Smooth muscle cell of the brain vasculature (primary cell): ENCODE measurements at regions not wholly inside any gene's neighbourhood (a gene's known extent, or its start where the extent isn't known, plus 50 kb on each side); places are given as distances from the start of the nearest gene placed in this dataset.

ENCODE experiments used
- DNase-seq: peaks from one replicate; pipeline ENCODE4 v3.0.0-alpha.2; 2012; ENCODE audit warnings: low read depth, low spot score

DNA sequence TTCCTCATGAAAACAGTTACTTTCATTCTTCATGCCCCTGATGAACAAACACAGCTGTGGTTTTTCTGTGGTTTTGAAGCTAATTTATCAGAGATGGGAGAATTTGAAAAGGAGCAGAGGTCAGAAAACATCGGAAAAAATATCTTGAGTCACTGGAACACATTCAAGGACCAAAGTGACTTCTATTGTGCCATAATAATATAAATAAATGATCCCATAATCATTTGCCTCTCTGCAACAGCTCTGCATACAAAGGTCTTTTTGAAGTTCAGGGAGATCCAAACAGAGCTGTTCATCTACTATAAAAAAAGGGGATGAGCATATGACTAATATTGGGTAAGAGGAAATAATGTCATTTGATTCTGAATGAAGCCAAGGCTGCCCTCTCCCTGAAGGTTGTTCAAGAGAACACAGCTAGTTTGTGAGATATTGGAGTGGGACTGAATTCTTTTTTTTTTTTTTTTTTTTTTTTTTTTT, 201.3 kb upstream of the GALNT5 start:
- peak; percentile 64 for DNase-seq

DNA sequence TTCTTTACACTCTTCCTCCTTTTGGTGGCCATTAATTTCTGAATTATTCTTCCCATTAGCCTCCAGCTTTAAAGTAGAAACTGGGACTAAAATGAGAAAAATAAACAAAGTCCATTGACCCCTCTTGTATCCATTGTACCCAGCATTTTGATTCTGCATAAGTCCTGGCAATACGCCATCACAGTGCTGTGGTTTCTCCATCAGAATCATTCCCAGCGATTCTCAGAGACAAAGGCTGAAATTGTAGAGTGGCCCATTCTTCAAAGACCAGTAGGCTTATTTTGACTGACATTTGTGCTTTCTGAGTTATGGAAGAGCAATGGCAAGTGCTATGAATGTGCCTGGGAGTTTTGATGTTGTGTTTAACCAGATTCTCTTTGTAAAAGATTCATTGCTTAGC, 199.3 kb upstream of the GALNT5 start:
- DNase-seq, result no peak

DNA sequence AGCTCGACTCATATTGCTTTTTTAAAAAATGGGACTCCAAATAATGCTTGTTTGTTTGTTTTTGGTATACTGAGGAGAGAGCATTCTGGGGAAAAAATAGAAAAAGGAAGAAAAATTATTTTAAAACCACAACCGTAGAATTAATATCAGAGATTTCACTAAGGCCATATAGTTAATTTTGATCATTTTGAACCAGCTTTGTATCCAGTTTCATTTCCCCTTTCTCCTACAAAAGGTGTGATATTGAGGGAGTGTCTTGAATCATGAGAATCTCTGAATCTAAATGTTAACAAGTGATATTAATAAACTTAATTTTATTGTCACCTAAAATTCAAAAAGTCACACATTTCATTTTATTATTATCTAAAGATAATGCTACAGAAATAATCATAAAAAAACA, 198.5 kb upstream of the GALNT5 start:
- no peak for DNase-seq

DNA sequence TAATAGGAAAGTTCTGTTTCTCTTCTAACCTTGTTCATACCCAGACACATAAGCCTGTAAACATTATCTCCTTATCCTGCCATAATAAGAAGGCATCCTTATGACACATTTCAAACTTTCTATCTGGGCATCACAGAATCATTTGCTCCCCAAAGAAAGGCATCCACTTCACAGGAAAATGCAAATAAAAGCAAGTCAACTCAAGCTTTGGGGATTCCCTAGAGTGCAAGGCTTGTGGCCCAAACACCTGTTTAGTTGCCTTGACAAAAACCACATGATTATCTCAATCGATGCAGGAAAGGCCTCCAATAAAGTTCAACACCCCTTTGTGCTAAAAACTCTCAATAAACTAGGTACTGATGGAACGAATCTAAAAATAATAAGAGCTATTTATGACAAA, 195.7 kb upstream of the GALNT5 start:
- DNase-seq, result no peak

DNA sequence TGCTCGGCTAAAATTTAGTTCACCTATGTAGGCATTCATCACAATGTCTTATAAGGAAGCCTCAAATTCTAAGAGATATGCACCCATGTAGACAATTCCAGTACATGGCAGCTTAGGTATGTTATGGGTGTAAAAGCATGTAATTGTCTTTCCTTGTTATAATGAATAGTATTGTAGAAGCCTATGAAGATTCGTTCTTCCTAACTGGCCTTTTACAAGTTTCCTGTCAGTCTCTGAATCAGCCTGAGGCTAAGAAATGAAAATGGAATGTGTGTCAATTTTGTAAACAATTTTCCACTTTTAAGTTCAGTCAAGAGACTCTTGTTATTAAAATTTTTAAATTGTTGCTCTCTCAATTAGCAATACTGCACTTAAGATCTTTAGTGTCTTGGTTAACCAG, 189.9 kb upstream of the GALNT5 start:
- no peak for DNase-seq

DNA sequence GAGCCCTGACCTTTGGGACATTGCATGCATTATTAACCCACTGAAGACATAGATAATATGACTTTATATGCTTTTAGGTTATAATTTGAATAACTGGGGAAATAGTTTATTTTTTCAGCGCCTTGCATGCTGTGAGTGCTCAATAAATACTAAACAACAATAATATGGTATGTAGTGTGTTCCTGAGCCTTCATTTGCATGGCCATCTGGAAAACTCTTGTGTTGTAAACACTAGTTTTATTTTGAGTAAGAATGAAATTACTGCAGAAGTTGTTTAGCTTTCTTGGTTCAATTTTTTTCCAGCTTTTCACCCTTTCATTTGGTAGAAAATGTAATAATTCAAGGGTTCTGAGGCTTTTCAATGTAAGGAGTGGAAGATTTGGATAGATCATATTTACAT, 189.3 kb upstream of the GALNT5 start:
- DNase-seq, result no peak

DNA sequence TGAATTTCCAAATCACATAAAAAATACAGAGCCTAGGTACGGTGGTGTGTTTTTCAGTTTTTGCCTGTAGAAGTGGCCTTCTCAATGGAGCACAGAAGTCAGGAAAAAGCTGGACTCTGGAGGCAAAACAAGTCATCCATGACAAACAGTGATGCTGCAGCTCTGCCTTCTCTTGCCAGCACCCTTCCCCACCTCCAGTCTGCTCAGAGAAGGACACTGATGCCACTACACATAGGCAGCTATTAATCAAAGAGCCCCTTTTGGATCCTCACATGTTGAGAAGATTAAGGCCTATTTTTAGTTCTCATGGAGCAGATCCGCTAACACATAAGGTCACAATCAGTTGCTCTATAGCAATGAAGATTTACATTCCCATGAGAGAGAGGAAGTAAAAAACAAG, 181.6 kb upstream of the GALNT5 start:
- DNase-seq, result no peak

DNA sequence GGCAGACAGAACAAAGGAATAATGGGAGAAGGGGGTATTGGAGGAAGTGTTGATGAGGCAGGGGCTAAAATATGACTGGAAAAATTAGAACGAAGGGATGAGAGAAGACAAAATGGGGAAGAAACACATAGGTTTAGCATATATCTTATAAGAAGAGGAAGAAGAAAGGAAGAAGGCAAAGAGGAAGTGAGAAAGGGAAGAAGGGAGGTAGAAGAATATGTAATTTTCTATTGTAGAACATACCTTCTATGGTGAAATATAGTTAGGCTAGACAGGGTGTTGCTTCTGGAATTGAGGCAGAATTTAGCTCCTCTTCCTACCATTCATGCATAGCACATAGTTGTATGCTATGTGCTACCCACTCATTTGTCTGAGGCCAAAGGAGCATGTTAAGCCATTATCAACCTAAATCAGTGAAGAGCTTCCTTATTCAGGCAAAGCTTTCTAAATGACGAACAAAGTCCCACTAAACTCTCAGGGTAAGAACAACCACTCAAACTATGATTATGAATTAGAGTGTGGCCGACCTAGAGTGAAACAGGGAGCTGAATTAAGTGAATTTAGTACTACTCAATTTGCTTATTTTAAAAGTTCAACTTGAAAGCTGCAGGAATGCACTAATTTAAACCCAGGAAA, 180.9 kb upstream of the GALNT5 start:
- no peak for DNase-seq

DNA sequence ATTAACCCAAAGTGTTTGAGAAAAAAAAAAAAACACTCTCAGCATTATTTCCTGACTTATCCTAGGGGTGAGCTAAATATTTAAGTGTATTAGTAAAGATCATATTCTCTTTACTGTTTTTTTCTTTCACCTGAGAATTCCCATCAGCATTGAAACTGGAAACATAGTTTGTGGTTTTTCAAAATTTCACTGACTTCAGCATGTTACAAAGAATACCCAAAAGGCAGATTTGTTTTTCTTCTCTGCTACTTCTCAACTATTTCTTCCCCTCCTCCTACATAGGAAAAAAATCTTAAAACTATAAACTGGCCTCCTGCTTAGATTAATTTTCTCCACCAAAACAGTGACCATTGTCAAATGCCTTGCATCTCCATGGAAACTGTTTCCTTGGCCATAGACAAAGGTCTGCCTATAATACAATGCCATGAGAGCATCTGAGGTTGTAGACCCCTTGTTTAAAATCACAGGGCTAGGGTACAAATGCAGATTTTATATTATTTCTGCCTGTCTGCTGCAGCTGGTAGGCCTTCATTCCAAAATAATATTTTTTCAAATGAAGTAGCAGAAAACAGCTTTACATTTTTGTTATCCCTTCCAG, 179.7 kb upstream of the GALNT5 start:
- no peak for DNase-seq

DNA sequence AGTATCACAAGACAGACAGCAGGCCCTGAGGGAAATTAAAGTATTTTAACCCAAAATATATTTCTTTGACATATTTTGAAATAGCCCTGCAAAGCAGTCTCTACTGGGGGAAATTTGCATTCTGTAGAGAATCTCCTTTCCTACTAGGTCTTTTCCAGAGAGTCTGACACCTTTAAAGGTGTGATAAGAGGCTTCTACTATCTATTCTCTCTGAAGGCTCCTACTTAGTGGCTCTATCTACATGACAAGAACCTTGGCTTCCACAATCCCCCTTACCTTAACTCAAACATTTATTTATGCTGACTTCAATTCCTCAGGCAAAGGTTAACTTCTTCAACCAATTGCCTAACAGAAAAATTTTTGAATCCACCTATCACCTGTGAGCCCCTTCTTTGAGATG, 174.6 kb upstream of the GALNT5 start:
- no peak for DNase-seq

DNA sequence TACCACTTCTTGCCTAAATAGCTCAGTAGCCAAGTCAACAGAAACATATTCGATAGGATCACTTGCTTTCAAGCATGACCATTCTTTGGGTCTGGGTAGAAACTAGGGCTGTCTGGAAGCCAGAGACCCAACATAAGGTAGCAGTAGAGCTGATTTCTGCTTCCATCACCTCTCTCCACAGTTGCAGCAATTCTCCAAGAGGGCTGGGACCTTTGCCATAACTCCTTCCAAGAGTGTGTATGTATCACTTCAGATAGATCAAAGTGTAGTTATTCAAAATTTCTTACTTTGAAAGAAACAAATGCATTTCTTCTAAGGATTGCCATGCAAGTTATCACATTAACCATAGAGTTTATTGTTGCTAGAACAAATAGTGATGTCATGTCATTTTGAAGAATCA, 172.0 kb upstream of the GALNT5 start:
- DNase-seq, result no peak

DNA sequence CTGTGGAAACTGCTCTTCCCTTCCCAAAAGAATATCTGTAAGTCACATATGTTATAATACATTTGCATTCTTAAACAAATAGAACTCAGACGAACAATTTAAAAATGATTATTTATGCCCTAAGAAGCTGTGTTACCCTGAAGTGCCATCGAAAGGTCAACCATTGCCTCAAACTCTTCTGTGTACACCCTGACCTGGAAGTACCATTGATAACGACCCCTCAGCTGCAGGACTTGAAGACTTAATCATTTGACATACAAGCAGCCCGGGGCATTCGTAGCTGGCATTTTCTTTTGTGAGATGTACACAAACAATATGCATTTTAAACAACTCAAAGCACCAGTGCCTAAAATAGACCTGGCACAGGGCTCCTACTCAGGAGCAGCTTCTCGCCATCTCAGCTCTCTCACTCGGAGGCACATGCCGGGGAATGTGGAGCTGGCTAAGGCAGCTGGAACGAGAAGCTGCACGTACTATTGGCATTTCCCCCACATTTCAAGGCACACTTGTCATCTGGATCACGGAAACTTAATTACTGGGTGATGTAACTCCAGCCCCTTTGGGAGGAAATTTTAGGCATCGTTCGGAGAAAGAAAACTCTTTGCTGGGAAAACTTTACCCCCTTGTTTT, 170.0 kb upstream of the GALNT5 start:
- no peak for DNase-seq

DNA sequence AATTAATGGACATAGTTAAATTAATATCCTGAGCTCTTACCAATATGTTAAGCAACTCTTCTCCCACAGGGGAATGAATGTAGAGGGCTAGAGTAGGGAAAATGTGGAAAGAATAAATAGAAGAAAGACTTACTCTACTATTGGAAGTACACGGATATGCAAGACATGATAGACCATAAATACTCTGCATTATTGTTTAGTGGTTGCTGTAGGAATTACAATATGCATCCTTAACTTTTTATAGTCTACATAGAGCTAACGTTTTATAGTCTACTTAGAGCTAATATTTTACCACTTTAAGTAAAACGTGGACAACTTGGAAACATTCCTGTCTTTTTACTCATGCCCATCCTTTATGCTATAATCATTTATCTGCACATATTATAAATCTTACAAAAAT, 163.8 kb upstream of the GALNT5 start:
- DNase-seq, result no peak

DNA sequence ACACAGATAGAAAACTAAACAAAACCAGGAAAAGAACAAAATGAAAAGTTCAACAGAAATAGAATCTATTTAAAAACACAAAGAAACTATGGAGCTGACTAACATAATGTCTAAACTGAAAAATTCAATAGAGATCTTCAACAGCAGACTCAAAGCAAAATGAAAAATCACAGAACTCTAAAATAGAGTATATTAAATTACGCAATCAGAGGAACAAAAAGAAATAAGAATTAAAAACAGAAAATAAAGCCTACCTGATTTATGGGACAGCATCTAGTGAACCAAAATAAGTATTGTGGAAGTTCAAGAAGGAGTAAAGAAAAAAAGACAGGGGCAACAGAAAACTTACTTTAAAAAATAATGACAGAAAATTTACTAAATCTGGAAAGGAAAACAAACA, 152.1 kb upstream of the GALNT5 start:
- no peak for DNase-seq

DNA sequence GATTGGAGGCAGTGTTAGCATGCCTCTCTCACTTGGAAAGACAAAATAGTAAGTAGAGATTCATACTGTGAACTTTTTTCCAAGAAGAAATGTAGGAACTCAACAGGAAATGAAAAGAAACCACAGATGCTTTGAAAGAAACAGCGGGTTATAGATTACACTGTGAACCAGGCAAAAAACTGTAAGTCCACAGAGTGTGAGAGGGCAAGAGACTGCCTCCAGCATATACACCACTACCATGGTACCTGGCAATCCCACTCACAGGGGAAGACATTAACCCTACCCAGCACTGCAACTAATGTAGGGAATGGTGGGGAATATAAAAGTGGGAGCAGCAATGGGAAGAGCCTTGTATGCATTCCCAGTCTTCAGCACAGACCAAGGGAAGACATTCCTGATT, 150.6 kb upstream of the GALNT5 start:
- no peak for DNase-seq

DNA sequence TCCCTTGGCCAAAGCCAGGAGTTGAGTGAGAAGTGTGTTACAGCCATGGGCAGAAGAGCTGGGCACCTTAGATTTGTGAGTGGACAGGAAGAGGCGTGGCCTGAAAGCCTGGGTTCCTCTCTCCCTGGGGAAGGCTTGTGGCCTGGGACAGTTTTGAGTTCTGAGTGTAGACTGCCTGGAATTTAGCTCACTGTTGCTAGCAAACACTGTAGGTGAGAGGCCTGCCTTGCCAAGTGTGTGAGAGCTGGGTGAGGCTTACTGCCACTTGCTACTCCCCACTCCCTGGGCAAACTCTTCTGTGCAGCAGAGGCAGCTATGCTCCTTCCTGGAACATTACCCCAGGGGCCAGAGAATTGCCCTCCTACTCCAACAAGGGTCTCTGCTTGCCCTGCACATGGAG, 150.0 kb upstream of the GALNT5 start:
- DNase-seq, result no peak

DNA sequence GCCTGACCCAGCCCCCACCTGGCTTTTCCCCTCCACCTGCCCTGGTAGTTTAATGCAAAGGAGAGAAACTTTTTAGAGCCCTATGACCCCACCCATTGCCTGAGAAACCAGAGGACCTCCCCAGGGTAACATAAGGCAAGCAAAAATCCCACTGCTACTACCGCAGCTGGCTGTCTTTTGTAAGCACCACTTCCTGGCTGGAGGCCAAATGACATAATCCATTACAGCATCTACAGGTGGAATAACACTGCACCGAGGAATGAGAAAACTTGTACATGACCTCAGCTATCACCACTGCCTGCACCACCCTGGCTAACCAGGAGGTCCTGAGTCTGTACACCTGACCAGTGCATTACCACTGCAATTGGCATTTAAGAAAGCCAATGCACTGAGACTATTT, 149.6 kb upstream of the GALNT5 start:
- DNase-seq, result peak; percentile 36

DNA sequence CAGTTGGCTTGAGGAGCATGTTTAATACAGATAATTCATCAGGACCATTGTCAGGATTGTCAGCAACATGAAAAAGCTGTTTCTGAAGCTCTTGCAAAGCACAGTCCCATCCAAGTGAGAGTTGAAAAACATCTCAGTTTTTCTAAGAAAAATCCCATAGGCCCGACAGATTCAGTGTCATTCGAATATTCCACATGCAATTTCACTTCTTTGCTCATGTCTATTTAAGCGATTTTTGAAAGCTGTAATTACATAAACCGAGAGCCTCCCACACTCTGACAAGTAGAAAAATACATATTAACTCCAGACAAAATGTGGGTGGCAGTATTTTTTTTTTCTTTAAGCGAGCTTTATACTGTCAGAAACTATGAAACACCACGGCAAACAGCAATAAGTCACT, 134.7 kb upstream of the GALNT5 start:
- DNase-seq, result no peak

DNA sequence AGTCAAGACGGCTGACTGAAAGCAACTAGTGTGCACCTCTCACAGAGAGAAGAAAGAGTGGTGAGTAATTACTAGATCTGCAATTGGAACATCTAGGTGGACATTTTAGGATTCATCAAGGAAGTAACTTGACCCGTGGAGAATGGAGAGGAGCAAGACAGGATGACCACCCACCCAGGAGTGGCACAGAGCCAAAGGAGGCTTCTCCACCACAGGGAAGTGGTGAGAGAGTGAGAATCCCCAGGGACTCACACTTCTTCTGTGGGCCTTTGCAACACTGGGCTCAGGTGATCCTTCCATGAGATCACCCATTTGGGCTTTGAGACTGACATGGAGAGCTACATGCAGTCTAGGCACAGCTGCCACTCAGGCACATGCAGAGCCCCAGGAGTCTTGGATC, 132.8 kb upstream of the GALNT5 start:
- no peak for DNase-seq

DNA sequence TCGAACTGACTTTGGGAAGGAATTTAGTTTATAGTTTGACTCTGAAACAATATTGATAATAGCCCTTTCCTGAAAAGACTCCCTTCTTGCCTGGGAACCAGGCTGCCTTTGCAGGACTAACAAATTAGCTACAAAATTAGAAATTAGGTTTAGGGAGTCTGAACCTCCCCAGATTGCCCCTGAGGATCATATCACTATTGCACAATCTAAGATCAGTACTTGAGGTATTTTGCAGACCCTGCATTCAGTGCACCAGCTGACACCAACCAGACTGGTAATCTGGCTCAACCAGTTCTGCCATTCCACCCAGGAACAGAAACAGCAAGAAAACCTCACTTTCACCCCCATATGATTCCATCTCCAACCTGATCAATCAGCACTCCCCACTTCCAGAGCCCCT, 131.8 kb upstream of the GALNT5 start:
- no peak for DNase-seq

DNA sequence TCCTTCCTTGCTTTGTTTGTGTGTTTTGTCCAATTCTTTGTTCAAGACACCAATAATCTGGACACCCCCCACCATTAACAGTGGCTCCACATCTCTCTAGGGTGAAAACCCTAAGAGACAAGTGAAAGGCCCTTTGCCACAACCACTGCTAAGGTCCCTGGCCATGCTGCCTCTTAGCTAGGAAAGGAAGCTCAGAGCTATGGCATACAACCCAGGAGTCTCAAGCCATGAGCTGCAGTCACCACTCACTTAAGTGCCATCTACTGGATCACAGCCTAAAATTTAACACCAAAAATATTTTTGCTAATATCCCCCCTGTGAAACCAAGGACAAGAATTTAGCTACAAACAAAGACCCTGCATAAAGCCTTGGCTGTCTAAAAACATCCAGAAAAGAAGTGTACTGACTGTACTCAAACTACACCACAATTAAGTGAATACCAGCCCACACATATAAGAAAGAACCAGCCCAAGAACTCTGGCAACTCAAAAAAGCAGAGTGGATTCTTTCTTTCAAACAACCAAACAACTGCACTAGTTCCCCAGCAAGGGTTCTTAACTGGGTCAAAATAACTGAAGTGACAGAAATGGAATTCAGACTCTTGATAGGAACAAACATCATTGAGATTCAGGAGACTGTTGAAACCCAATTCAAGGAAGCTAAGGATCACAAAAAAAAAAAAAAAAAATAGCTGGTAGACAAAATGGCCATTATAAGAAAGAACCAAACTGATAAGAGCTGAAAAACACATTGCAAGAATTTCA, 130.1 kb upstream of the GALNT5 start:
- DNase-seq, result no peak

DNA sequence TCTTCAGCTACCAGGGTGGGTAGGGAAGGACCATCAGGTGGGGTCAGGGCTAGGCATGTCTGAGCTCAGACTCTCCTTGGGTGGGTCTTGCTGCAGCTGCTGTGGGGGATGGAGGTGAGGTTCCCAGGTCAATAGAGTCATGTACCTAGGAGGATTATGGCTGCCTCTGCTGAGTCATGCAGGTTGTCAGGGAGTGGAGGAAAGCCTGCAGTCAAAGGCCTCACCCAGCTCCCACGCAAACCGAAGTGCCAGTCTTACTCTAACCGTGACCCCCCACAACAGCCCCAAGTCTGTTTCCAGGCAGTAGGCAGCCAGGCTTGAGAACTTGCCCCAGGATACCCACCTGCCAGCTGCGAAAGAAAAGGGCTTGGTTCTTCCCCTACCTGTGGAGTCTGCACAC, 113.6 kb upstream of the GALNT5 start:
- DNase-seq, result no peak

DNA sequence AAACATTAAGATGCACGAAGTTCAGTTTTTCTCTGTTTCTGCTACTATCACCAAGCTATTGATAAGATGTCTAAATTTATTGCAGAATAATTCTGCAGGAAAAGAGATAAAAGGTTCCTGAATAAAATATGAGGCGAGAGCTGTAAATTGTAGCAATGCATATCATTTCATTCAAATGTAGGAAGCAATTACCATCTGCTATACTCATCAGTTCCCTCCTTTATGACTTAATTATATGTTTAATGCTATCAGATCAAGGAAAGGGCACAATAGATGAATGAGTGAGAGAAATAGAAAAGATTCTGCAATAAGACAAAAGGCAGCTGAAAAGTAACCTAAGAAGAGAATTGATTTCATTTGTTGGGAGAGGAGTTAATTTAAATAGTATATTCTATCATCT, 108.2 kb upstream of the GALNT5 start:
- no peak for DNase-seq
